H9 (cell line): ENCODE measurements at regions not wholly inside any gene's neighbourhood (a gene's known extent, or its start where the extent isn't known, plus 50 kb on each side); places are given as distances from the start of the nearest gene placed in this dataset.

ENCODE experiments used
- DNase-seq: peaks from one replicate; pipeline ENCODE4 v3.0.0-alpha.2; 2017
- H2AFZ ChIP-seq: one replicate; pipeline ENCODE4 v1.6.1; 2013; ENCODE audit warnings: mild to moderate bottlenecking, low read length, control low read depth, moderate library complexity
- H2AK5ac ChIP-seq: 2 replicates; pipeline ENCODE4 v1.6.1; 2013; ENCODE audit warnings: low read length, control low read depth, mixed read lengths; ENCODE audit not compliant: insufficient read length
- H2BK120ac ChIP-seq: one replicate; pipeline ENCODE4 v1.6.1; 2013; ENCODE audit warnings: low read depth, mild to moderate bottlenecking, low read length, control low read depth, inconsistent platforms; ENCODE audit not compliant: poor library complexity, severe bottlenecking
- H2BK12ac ChIP-seq: 2 replicates; pipeline ENCODE4 v1.6.1; 2013; ENCODE audit warnings: low read length, control low read depth, mixed read lengths, low read depth; ENCODE audit not compliant: insufficient read length
- H2BK15ac ChIP-seq: 2 replicates; pipeline ENCODE4 v1.6.1; 2013; ENCODE audit warnings: low read depth, low read length, control low read depth
- H2BK20ac ChIP-seq: one replicate; pipeline ENCODE4 v1.6.1; 2013; ENCODE audit warnings: low read depth, mild to moderate bottlenecking, low read length, control low read depth, inconsistent platforms; ENCODE audit not compliant: poor library complexity, severe bottlenecking
- H2BK5ac ChIP-seq: 2 replicates; pipeline ENCODE4 v1.6.1; 2013; ENCODE audit warnings: low read length, control low read depth, mixed read lengths; ENCODE audit not compliant: insufficient read length
- H3K14ac ChIP-seq: 2 replicates; pipeline ENCODE4 v1.6.1; 2013; ENCODE audit warnings: low read length, control low read depth; ENCODE audit not compliant: insufficient read depth
- H3K18ac ChIP-seq: 2 replicates; pipeline ENCODE4 v1.6.1; 2013; ENCODE audit warnings: low read depth, mild to moderate bottlenecking, mixed read lengths, low read length, control low read depth; ENCODE audit not compliant: insufficient read length
- H3K23ac ChIP-seq: 2 replicates; pipeline ENCODE4 v1.6.1; 2013; ENCODE audit warnings: low read length, control low read depth, mixed read lengths, low read depth; ENCODE audit not compliant: insufficient read length
- H3K23me2 ChIP-seq: 2 replicates; pipeline ENCODE4 v1.6.1; 2013; ENCODE audit warnings: low read depth, mild to moderate bottlenecking, mixed read lengths, low read length, control low read depth; ENCODE audit not compliant: insufficient read length, poor library complexity, severe bottlenecking
- H3K27ac ChIP-seq: 2 replicates; pipeline ENCODE4 v1.5.1; 2013; ENCODE audit warnings: low read length, control low read depth, mixed read lengths, low read depth; ENCODE audit not compliant: insufficient read length
- H3K27me3 ChIP-seq: 2 replicates; pipeline ENCODE4 v1.6.1; 2013; ENCODE audit warnings: low read length, control low read depth, inconsistent platforms; ENCODE audit not compliant: insufficient read depth
- H3K4ac ChIP-seq: 2 replicates; pipeline ENCODE4 v1.6.1; 2013; ENCODE audit warnings: low read depth, mild to moderate bottlenecking, control low read depth, inconsistent platforms, low read length, moderate library complexity
- H3K4me1 ChIP-seq: 2 replicates; pipeline ENCODE4 v1.6.1; 2013; ENCODE audit warnings: low read length, control low read depth, inconsistent platforms; ENCODE audit not compliant: insufficient read depth
- H3K4me2 ChIP-seq: 2 replicates; pipeline ENCODE4 v1.6.1; 2013; ENCODE audit warnings: low read length, control low read depth, mixed read lengths; ENCODE audit not compliant: insufficient read length, insufficient read depth
- H3K56ac ChIP-seq: 2 replicates; pipeline ENCODE4 v1.6.1; 2013; ENCODE audit warnings: low read depth, mild to moderate bottlenecking, mixed read lengths, low read length, control low read depth; ENCODE audit not compliant: insufficient read length
- H3K79me1 ChIP-seq: 2 replicates; pipeline ENCODE4 v1.6.1; 2013; ENCODE audit warnings: low read depth, mild to moderate bottlenecking, moderate library complexity, low read length, control low read depth, inconsistent platforms; ENCODE audit not compliant: insufficient read depth, poor library complexity, severe bottlenecking
- H3K79me2 ChIP-seq: 2 replicates; pipeline ENCODE4 v1.6.1; 2013; ENCODE audit warnings: low read length, control low read depth, inconsistent platforms; ENCODE audit not compliant: insufficient read depth
- H3K9ac ChIP-seq: 2 replicates; pipeline ENCODE4 v1.6.1; 2013; ENCODE audit warnings: low read length, control low read depth, mixed read lengths; ENCODE audit not compliant: insufficient read length; ENCODE audit errors: extremely low read depth
- H3K9me3 ChIP-seq: one replicate; pipeline ENCODE4 v1.6.1; 2013; ENCODE audit warnings: low read depth, low read length, inconsistent platforms; ENCODE audit not compliant: control insufficient read depth
- H3T11ph ChIP-seq: one replicate; pipeline ENCODE4 v1.6.1; 2013; ENCODE audit warnings: mild to moderate bottlenecking, low read length, control low read depth, inconsistent platforms
- H4K20me1 ChIP-seq: one replicate; pipeline ENCODE4 v1.6.1; 2013; ENCODE audit not compliant: control insufficient read depth, insufficient read length, insufficient read depth
- H4K5ac ChIP-seq: 2 replicates; pipeline ENCODE4 v1.6.1; 2013; ENCODE audit warnings: low read depth, mild to moderate bottlenecking, mixed read lengths, low read length, control low read depth; ENCODE audit not compliant: insufficient read length
- H4K8ac ChIP-seq: replicated peaks from 2 replicates; pipeline ENCODE4 v1.6.1; 2013; ENCODE audit warnings: low read length, control low read depth, mixed read lengths, low read depth; ENCODE audit not compliant: insufficient read length
- H4K91ac ChIP-seq: 2 replicates; pipeline ENCODE4 v1.6.1; 2013; ENCODE audit warnings: low read depth, mild to moderate bottlenecking, moderate library complexity, mixed read lengths, low read length, control low read depth; ENCODE audit not compliant: insufficient read length
- H3K27ac Mint-ChIP-seq, 3 experiments: 2 replicates in 2 of 3; 3 replicates in 1 of 3; pipeline ENCODE4 v1.8.0; 2020 to 2021; ENCODE audit warnings: mixed read lengths in 3 of 3, mild to moderate bottlenecking in 1 of 3, moderate library complexity in 1 of 3
- H3K27me3 Mint-ChIP-seq: 2 replicates; pipeline ENCODE4 v1.8.0; 2021; ENCODE audit warnings: low read depth, mild to moderate bottlenecking, moderate library complexity, mixed read lengths
- H3K36me3 Mint-ChIP-seq, 3 experiments: 2 replicates in 2 of 3; 3 replicates in 1 of 3; pipeline ENCODE4 v1.8.0; 2020 to 2021; ENCODE audit warnings: low read depth in 3 of 3, mixed read lengths in 3 of 3; ENCODE audit not compliant: insufficient read depth in 1 of 3
- H3K4me1 Mint-ChIP-seq, 2 experiments: 2 replicates each; pipeline ENCODE4 v1.8.0; 2020; ENCODE audit warnings: mixed read lengths in 2 of 2
- H3K4me3 Mint-ChIP-seq, 2 experiments: 2 replicates in 1 of 2; 3 replicates in 1 of 2; pipeline ENCODE4 v1.8.0; 2020 to 2021; ENCODE audit warnings: mild to moderate bottlenecking in 2 of 2, mixed read lengths in 2 of 2, moderate library complexity in 1 of 2
- H3K9me3 Mint-ChIP-seq, 2 experiments: 2 replicates in 1 of 2; 3 replicates in 1 of 2; pipeline ENCODE4 v1.8.0; 2020; ENCODE audit warnings: mild to moderate bottlenecking in 2 of 2, mixed read lengths in 2 of 2, moderate library complexity in 1 of 2
- CTCF ChIP-seq: fragments of 200-600 bp; sonication (generic); conservative IDR thresholded peaks from 3 replicates; pipeline ENCODE4 v1.8.0; 2021; ENCODE audit warnings: antibody characterized with exemption, mild to moderate bottlenecking
- WGBS: extraction: QIAGEN DNeasy Blood & Tissue Kit; methylation state at CpG from one replicate; pipeline ENCODE4 v1.1.7; 2013; ENCODE audit warnings: missing lambda C conversion rate, low lambda C conversion rate, mixed read lengths; ENCODE audit not compliant: insufficient read length; ENCODE audit errors: extremely low coverage; 5-methylcytosine and 5-hydroxymethylcytosine counted together

- Histone ChIP-seq H2AK5ac (no peak overlapping the region), H3K79me2 (no peaks in the 10 kb centered on the region), H3K4me2 (no peak overlapping the region), H2BK120ac (no peak overlapping the region), H3K27ac (no peak overlapping the region), H3K56ac (no peak overlapping the region), H3K4me1 (no peaks in the 10 kb centered on the region), H2AFZ (no peak overlapping the region), H3K4ac (no peak overlapping the region), H2BK12ac (no peak overlapping the region), H4K91ac (no peak overlapping the region), H4K5ac (no peak overlapping the region), H2BK15ac (no peak overlapping the region), H2BK20ac (no peak overlapping the region), H3K9me3 (no peaks in the 10 kb centered on the region), H3K23ac (no peak overlapping the region), H3T11ph (no peak overlapping the region), H3K9ac (no peak overlapping the region), H3K23me2 (no peaks in the 10 kb centered on the region), H3K18ac (no peak overlapping the region), H2BK5ac (no peak overlapping the region), H4K20me1 (no peaks in the 10 kb centered on the region), H4K8ac (no peak overlapping the region), H3K14ac (no peak overlapping the region), H3K27me3 (no peaks in the 10 kb centered on the region), H3K79me1 (no peaks in the 10 kb centered on the region)
- TF ChIP-seq CTCF: no peak
- DNase-seq: no peak
- H3K27ac Mint-ChIP-seq: no peak overlapping the region
- WGBS: no CpG with 5 or more reads among the region's 3 CpGs
- peaks cover 15% of the 10 kb centered on the region for H3K27me3 Mint-ChIP-seq
- H3K36me3 Mint-ChIP-seq: no peaks in the 10 kb centered on the region
- H3K4me1 Mint-ChIP-seq: peaks cover 4 to 7% of the 10 kb centered on the region in 2 experiments; a peak in 2 of 4 replicates
- peaks cover 0 to 4% of the 10 kb centered on the region in 2 experiments; a peak in 3 of 5 replicates for H3K9me3 Mint-ChIP-seq
- no peak overlapping the region for H3K4me3 Mint-ChIP-seq
Measured at GRCh38 chr2:239494578-239494977, 93.8 kb upstream of the HDAC4 start.
